NCI-H2196 (cell line): ENCODE measurements at regions not wholly inside any gene's neighbourhood (a gene's known extent, or its start where the extent isn't known, plus 50 kb on each side); places are given as distances from the start of the nearest gene placed in this dataset.

Experiments
- DNase-seq: peaks from one replicate; lab custom pipeline; 2025; ENCODE audit not compliant: unreplicated experiment; lab: John Stamatoyannopoulos, UW

- no peak for DNase-seq
Observed at GRCh38 chr11:130609121-130610035, 160.9 kb downstream of the ADAMTS15 start.

- DNase-seq: no peak
Observed at GRCh38 chr11:130611791-130612251, 163.4 kb downstream of the ADAMTS15 start.

GRCh38 chr11:130612291-130612851 lies 163.9 kb downstream of the ADAMTS15 start:
- DNase-seq: no peak

GRCh38 chr11:130613396-130613795 lies 165.0 kb downstream of the ADAMTS15 start:
- DNase-seq: no peak

GRCh38 chr11:130614591-130614990 lies 166.1 kb downstream of the ADAMTS15 start:
- DNase-seq: no peak

GRCh38 chr11:130615561-130615960 lies 167.1 kb downstream of the ADAMTS15 start:
- no peak for DNase-seq

- no peak for DNase-seq
Observed at GRCh38 chr11:130616573-130616972, 168.1 kb downstream of the ADAMTS15 start.

GRCh38 chr11:130617001-130617400 lies 168.6 kb downstream of the ADAMTS15 start:
- no peak for DNase-seq

- DNase-seq: no peak
Observed at GRCh38 chr11:130620548-130620947, 172.1 kb downstream of the ADAMTS15 start.

GRCh38 chr11:130622141-130622542 lies 173.7 kb downstream of the ADAMTS15 start:
- DNase-seq: peak; percentile 72

- DNase-seq: no peak
Observed at GRCh38 chr11:130623670-130624668, 175.5 kb downstream of the ADAMTS15 start.

- no peak for DNase-seq
Observed at GRCh38 chr11:130624971-130625544, 176.6 kb downstream of the ADAMTS15 start.

- DNase-seq: no peak
Observed at GRCh38 chr11:130625578-130626306, 177.3 kb downstream of the ADAMTS15 start.

GRCh38 chr11:130629039-130629438 lies 180.6 kb downstream of the ADAMTS15 start:
- DNase-seq: peak; percentile 33

- DNase-seq: no peak
Observed at GRCh38 chr11:130631119-130631518, 182.7 kb downstream of the ADAMTS15 start.

- no peak for DNase-seq
Observed at GRCh38 chr11:130633466-130633865, 185.0 kb downstream of the ADAMTS15 start.

- DNase-seq: no peak
Observed at GRCh38 chr11:130634186-130634585, 185.7 kb downstream of the ADAMTS15 start.

GRCh38 chr11:130634961-130635473 lies 186.6 kb downstream of the ADAMTS15 start:
- DNase-seq: peak; percentile 78

GRCh38 chr11:130635937-130636630 lies 187.6 kb downstream of the ADAMTS15 start:
- no peak for DNase-seq
